Effector CD8-positive, alpha-beta T cell (primary cell): ENCODE measurements at regions not wholly inside any gene's neighbourhood (a gene's known extent, or its start where the extent isn't known, plus 50 kb on each side); places are given as distances from the start of the nearest gene placed in this dataset.
"Not testable (repeated sequence)": the region's sequence is repeated elsewhere in the genome, so short reads cannot be mapped to it uniquely, and the experiment has no call there.

ENCODE experiments used
- DNase-seq: peaks from one replicate; lab custom pipeline; 2025; lab: John Stamatoyannopoulos, UW

GRCh38 chr14:84864548-84865271, 665.2 kb upstream of the FLRT2 start:
- no peak for DNase-seq

GRCh38 chr14:84871734-84872133, 658.2 kb upstream of the FLRT2 start:
- DNase-seq: no peak

DNA sequence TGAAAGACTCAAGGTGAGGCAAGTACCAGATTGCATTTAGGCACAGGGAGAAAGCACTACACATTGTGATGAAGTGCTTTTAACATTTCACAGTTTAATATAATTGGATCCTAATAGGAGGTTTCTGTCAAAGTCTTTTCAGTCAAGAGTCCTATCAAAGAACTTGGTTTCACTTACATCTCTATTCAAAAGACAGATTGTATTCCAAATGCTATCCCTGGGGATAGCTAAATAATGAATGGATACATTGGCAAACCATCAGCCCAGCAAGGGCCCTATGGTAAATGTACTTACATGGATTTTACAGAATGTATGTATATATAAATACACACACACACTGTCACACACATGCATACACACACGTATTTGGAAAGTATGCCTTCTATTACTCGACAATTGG, 655.5 kb upstream of the FLRT2 start:
- no peak for DNase-seq

DNA sequence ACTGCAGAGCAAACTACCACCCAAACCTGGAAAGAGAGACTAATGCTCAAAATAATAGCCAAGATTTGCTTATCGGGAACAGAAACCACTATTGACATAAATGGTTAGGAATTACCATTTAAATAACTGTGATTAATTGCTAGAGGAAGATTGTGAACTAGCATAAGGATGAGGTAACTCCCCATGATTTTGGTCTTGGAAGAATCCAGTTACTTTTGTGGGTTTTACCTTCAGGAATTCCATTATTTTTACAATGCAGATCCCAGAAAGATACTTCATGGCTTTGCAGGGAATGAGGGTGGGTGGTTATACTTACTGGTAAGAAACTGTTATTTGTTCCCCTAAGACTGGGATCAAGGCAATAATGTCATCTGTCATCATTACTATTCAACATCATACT, 652.9 kb upstream of the FLRT2 start:
- DNase-seq: no peak

- no peak for DNase-seq
Observed at GRCh38 chr14:84882830-84883229, 647.1 kb upstream of the FLRT2 start.

GRCh38 chr14:84885061-84885460, 644.9 kb upstream of the FLRT2 start:
- no peak for DNase-seq

DNA sequence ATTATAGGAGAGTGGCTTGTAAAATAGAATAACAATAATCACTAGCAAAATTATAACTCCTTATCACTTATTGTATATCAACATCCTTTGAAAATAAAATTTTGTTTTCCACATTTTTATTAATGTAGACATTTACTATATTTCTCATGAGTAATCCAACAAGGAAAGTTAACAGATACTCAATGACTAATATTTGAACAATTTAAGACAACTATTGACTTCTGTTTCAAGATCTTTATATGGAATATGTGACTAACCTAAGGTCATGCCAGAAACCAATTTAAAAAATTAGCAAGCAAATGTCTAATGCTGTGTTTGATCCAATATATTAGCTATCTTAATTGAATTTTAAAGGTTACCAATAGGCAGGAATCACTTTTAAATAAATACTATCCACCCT, 638.5 kb upstream of the FLRT2 start:
- no peak for DNase-seq

GRCh38 chr14:84894254-84894653, 635.7 kb upstream of the FLRT2 start:
- no peak for DNase-seq

DNA sequence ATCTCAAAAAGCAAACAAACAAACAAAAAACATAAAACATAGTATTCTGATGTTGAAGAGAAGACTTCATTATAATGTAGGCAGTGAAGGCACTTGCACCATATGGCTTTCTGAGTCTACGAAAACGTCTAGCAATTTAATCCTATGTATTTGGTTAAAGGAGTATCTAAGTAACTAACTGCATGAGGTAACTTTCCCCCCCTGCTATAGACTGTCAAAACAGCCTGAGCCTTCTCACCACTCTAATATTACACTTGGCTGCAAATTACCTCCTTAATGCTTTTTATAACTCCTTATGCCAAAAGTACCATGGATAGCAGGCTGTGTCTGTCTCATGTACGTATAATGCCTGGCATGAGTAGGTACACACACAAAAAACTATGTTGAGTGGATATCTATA, 607.6 kb upstream of the FLRT2 start:
- no peak for DNase-seq

- no peak for DNase-seq
Observed at GRCh38 chr14:84926656-84927055, 603.3 kb upstream of the FLRT2 start.

- no peak for DNase-seq
Observed at GRCh38 chr14:84927096-84927827, 602.7 kb upstream of the FLRT2 start.

DNA sequence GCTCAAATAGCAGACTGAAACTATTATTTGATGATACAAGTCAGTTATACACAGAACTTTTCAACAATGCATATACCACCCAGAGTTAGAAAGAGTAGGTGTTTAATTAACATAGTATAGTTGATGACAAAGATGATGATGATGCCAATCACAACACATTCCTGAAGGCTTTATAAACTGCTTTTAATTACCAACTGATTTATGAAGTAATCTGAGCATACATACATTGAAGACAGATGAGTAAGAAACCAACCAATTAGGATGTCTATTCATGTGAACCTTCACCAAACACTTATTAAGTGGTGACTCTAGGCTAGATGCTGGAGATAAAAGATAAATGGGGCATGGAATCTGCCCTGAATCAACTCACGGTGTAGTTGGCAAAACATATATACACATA, 600.9 kb upstream of the FLRT2 start:
- DNase-seq: no peak

GRCh38 chr14:84929834-84930233, 600.1 kb upstream of the FLRT2 start:
- DNase-seq: no peak

DNA sequence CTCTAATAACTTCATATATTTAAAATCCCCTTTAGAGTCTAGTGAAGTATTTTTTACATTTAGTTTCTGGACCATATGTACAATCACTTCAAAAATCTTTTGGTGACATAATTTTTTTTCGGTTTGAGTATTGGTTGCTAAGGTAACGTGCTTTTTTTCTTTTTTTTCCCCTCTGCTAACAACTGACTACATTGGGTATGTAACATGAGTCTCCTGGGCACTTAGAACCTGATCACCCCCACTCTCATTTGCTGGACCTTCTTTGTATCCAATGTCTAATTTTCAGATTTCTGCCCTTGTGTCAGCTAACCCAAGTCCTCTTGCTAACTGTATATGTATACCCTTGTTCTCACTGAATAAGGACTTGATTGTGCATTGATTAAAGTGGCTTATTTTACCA, 592.9 kb upstream of the FLRT2 start:
- no peak for DNase-seq

GRCh38 chr14:84937449-84937848, 592.5 kb upstream of the FLRT2 start:
- no peak for DNase-seq

DNA sequence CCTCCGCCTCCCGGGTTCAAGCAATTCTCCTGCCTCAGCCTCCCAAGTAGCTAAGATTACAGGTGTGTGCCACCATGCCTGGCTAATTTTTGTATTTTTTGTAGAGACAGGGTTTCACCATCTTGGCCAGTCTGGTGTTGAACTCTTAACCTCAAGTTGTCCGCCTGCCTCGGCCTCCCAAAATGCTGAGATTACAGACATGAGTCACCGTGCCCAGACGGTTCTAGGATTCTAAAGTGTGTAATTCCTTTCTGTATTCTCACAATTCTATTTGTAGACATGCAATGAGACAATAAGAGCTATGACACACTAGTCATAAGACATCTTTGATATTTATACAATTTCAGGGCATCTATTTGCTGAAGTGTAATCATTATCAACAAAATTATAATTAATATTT, 585.0 kb upstream of the FLRT2 start:
- DNase-seq: not testable (repeated sequence)

DNA sequence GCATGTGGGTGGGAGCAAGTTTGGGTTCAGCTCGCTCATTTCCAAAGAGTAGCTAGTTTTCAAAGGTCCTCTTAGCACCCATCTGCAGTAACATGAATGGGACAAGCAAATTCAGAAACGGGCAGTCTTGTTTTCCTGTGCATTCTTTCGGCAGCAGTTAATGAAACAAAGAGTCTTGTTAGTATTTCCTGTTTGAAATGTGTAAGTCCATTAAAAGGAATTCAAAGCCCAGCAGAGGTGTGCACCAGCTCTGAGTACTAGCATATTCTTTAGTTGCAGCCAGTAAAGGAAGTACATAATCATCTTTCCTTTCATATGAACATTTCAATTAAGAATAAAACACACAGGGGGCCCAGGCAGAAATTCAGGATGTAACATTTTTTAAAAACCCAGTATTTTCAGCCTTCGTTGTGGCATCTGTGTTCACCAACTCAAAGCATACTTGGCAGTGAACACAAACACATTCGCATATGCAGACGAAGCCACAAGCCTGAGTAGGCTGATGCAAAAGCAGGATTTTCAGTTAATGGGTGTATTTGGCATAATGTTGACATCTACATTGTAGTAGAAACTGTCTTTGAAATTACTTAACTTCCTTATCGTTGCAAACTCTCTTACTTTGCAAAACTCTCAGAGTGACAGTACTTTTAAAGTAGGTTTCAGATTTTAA, 570.0 kb upstream of the FLRT2 start:
- no peak for DNase-seq

DNA sequence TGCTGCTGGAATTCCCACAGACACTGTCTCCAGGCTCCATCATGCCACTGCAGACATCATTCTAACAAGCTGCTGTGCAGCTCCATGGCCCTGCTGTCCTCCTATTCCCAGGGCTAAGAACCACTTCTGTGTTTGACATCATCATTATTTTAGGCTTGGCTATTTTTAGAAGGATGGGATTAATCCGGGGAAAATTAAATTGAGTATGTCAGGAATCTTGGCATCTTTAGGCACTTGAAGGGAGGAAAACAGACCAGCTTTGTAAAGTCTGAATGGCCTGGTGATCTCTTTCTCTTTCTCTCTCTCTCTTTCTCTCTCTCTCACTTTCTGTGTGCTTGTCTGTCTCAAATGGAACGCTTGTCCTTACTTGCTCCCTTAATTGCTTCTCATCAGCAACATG, 568.3 kb upstream of the FLRT2 start:
- no peak for DNase-seq

DNA sequence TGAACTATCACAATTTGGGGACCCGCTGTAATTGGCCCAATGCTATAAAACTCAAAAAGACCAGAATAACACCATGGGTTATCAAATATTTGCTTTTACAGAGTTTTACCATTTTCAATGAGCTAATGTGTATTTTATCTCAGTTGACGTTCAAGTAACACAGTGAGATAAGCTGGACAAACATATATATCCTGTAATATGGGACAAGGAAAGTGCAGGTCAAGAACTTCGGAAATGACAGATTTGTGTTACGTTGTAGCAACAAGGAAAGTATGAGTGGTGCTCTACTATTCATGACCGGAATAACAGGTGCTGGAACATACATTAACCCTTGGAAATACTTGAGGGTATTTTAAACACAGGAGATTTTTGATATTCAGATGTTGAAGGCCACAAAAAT, 566.4 kb upstream of the FLRT2 start:
- no peak for DNase-seq

DNA sequence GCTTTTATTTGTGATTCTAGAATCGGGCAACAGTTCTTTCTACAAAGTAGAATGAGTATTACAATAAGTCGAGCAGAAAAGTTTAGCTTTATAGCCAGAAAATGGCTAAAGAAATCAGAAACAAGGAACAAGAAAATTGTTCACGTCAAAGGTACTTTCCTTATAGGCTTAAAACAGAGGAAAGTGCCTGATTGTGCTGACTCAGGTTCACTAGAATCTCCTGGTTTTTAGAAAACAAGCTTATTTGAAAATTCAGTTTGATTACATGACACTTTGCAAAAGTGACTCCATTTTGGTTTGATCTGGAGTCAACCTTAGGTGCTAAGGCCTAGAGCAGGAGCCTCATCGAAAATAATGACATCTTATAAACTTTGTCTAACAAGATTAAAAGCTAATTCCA, 564.7 kb upstream of the FLRT2 start:
- DNase-seq: no peak

GRCh38 chr14:84969501-84969900, 560.4 kb upstream of the FLRT2 start:
- DNase-seq: no peak

- no peak for DNase-seq
Observed at GRCh38 chr14:84975241-84975902, 554.6 kb upstream of the FLRT2 start.

GRCh38 chr14:84976805-84977204, 553.1 kb upstream of the FLRT2 start:
- DNase-seq: no peak
